ENCODE measurements at regions not wholly inside any gene's neighbourhood (a gene's known extent, or its start where the extent isn't known, plus 50 kb on each side); places are given as distances from the start of the nearest gene placed in this dataset.

- TF ChIP-seq, protein P1, sequence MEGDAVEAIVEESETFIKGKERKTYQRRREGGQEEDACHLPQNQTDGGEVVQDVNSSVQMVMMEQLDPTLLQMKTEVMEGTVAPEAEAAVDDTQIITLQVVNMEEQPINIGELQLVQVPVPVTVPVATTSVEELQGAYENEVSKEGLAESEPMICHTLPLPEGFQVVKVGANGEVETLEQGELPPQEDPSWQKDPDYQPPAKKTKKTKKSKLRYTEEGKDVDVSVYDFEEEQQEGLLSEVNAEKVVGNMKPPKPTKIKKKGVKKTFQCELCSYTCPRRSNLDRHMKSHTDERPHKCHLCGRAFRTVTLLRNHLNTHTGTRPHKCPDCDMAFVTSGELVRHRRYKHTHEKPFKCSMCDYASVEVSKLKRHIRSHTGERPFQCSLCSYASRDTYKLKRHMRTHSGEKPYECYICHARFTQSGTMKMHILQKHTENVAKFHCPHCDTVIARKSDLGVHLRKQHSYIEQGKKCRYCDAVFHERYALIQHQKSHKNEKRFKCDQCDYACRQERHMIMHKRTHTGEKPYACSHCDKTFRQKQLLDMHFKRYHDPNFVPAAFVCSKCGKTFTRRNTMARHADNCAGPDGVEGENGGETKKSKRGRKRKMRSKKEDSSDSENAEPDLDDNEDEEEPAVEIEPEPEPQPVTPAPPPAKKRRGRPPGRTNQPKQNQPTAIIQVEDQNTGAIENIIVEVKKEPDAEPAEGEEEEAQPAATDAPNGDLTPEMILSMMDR (IDR thresholded peaks at IDR 0.05 in 8 of 11, conservative IDR thresholded peaks at IDR 0.05 in 3 of 11) = no peak
- TF ChIP-seq POLR2A (IDR thresholded peaks at IDR 0.05) (no peak), POLR2AphosphoS5 (IDR thresholded peaks at IDR 0.05) (no peak)
Observed at GRCh38 chr5:166618526-166618925, 1672.9 kb upstream of the WWC1 start.
